Activated B cell treated with CpG ODN at 0.5 μM for 24 hours (primary cell): ENCODE measurements at regions not wholly inside any gene's neighbourhood (a gene's known extent, or its start where the extent isn't known, plus 50 kb on each side); places are given as distances from the start of the nearest gene placed in this dataset.

Source experiments
- ATAC-seq: fragments of 200-7000 bp; cut with Tn5 transposase; one replicate; pipeline ENCODE4 v1.10.0; 2021; ENCODE audit warnings: low read depth, mild to moderate bottlenecking, moderate library complexity
- CTCF ChIA-PET: fragments of 350-600 bp; sonication (Branson Sonifier 250); formaldehyde crosslinking; loops from one replicate; lab custom pipeline; 2021; ENCODE audit warnings: antibody characterized with exemption; lab: Charles Lee
- POLR2A ChIA-PET: fragments of 350-600 bp; sonication (Branson Sonifier 250); formaldehyde crosslinking; loops from one replicate; lab custom pipeline; 2021; ENCODE audit warnings: antibody characterized with exemption; lab: Charles Lee
- DNase-seq: peaks from one replicate; pipeline ENCODE4 v3.0.0; 2022
- H3K27ac Mint-ChIP-seq: one replicate; pipeline ENCODE4 v1.8.0; 2020; ENCODE audit warnings: mixed read lengths
- H3K27me3 Mint-ChIP-seq: one replicate; pipeline ENCODE4 v1.8.0; 2021; ENCODE audit warnings: mixed read lengths
- H3K36me3 Mint-ChIP-seq: one replicate; pipeline ENCODE4 v1.8.0; 2021; ENCODE audit warnings: low read depth, mixed read lengths
- H3K4me1 Mint-ChIP-seq: one replicate; pipeline ENCODE4 v1.8.0; 2021; ENCODE audit warnings: mixed read lengths
- H3K4me3 Mint-ChIP-seq: one replicate; pipeline ENCODE4 v1.8.0; 2020; ENCODE audit warnings: mild to moderate bottlenecking, mixed read lengths
- H3K9me3 Mint-ChIP-seq: one replicate; pipeline ENCODE4 v1.8.0; 2020; ENCODE audit warnings: mixed read lengths
- CTCF ChIP-seq: fragments of 200-600 bp; IDR thresholded peaks from one replicate; pipeline ENCODE4 v1.8.0; 2022; ENCODE audit warnings: antibody characterized with exemption, mild to moderate bottlenecking
- intact Hi-C: fragments of 100-400 bp; cut with micrococcal nuclease; formaldehyde crosslinking; loops from one replicate; pipeline ENCODE4 v1.15.1; 2024

DNA sequence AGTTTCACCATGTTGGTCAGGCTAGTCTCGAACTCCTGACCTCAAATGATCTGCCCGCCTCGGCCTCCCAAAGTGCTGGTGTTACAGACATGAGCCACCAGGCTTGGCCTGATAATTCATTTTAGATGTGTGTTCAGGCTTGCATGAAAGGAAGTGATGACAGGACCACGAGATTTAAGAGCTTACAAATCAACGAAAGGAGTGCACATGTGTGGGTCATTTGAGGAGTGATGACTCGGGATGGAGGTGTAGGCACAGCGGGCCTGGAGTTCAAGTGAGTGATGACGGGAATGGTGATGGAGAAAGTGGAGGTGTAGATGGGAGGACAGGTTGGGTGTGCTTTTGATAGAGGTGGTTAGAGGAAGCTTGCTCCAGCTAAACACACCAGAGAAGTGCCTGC is 742.4 kb downstream of the GALR1 start:
- peaks cover 5% of the 10 kb centered on the region for H3K9me3 Mint-ChIP-seq
- H3K4me1 Mint-ChIP-seq, result no peaks in the 10 kb centered on the region
- ChIA-PET POLR2A (no interaction called here), CTCF (no interaction called here)
- H3K27ac Mint-ChIP-seq, result no peak overlapping the region
- TF ChIP-seq CTCF, result no peak
- no peak for DNase-seq
- no peaks in the 10 kb centered on the region for H3K27me3 Mint-ChIP-seq
- no peak for ATAC-seq
- H3K36me3 Mint-ChIP-seq, result no peaks in the 10 kb centered on the region
- H3K4me3 Mint-ChIP-seq, result no peak overlapping the region
- intact Hi-C loops, result no loop called here

GRCh38 chr18:77993188-77993981 is 743.7 kb downstream of the GALR1 start:
- DNase-seq, result no peak
- H3K4me1 Mint-ChIP-seq, result no peaks in the 10 kb centered on the region
- intact Hi-C loops, result no loop called here
- no peak for ATAC-seq
- peaks cover 8% of the 10 kb centered on the region for H3K9me3 Mint-ChIP-seq
- H3K36me3 Mint-ChIP-seq, result no peaks in the 10 kb centered on the region
- no peak overlapping the region for H3K27ac Mint-ChIP-seq
- CTCF ChIA-PET, result no interaction called here
- H3K27me3 Mint-ChIP-seq, result no peaks in the 10 kb centered on the region
- POLR2A ChIA-PET, result no interaction called here
- no peak overlapping the region for H3K4me3 Mint-ChIP-seq
- TF ChIP-seq CTCF, result no peak

- H3K27me3 Mint-ChIP-seq, result no peaks in the 10 kb centered on the region
- H3K4me1 Mint-ChIP-seq, result no peaks in the 10 kb centered on the region
- no peak overlapping the region for H3K27ac Mint-ChIP-seq
- peaks cover 10% of the 10 kb centered on the region for H3K9me3 Mint-ChIP-seq
- no peak for DNase-seq
- intact Hi-C loops, result no loop called here
- ChIA-PET POLR2A (no interaction called here), CTCF (no interaction called here)
- ATAC-seq, result no peak
- no peaks in the 10 kb centered on the region for H3K36me3 Mint-ChIP-seq
- no peak overlapping the region for H3K4me3 Mint-ChIP-seq
- TF ChIP-seq CTCF, result no peak
Observed at GRCh38 chr18:77995593-77995992, 745.9 kb downstream of the GALR1 start.

DNA sequence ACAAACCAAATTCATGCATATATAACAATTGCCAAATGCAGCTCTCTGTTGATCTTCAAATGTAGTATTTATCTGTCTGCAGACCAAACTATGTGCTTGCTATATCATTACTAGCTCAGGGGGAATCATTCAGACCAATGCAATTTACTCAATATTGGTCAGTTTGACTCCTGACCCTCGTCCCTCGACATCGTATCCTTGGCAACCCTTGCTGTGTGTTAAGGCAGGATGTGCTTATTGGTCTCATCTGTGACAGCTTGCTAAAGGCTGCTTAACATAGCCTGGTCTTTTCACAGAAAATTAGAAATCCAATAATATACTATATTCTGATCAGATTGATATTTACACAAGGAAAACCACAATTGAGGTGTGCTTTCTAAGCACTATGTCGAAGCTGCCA is 747.1 kb downstream of the GALR1 start:
- ChIA-PET CTCF (no interaction called here), POLR2A (no interaction called here)
- TF ChIP-seq CTCF, result no peak
- no peak for DNase-seq
- intact Hi-C loops, result no loop called here
- Mint-ChIP-seq H3K36me3 (no peaks in the 10 kb centered on the region), H3K9me3 (peaks cover 14% of the 10 kb centered on the region), H3K27ac (no peak overlapping the region), H3K4me3 (no peak overlapping the region), H3K27me3 (no peaks in the 10 kb centered on the region), H3K4me1 (no peaks in the 10 kb centered on the region)
- ATAC-seq, result no peak

DNA sequence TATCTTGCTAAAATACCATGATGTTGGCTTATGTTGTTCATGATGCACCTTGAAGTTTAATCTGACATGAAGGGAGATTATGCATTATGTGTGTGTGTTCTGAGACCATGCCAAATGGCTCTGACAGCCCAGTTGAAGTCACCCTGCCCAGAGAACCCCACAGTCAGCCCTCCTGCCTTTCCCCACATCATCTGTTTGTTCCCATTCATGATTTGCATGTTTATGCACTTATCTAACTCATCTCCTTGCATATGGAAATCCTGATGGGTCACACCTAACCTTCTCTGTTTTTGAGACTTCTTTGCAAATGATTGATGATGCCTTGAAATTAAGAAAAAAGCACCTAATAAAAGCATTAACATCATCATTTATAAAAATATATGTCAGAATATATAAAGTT is 752.2 kb downstream of the GALR1 start:
- intact Hi-C loops, result no loop called here
- no peak for DNase-seq
- Mint-ChIP-seq H3K4me1 (no peaks in the 10 kb centered on the region), H3K27me3 (peaks cover 2% of the 10 kb centered on the region), H3K4me3 (no peak overlapping the region), H3K36me3 (no peaks in the 10 kb centered on the region), H3K27ac (no peak overlapping the region), H3K9me3 (peaks cover 11% of the 10 kb centered on the region)
- CTCF ChIA-PET, result no interaction called here
- ATAC-seq, result no peak
- POLR2A ChIA-PET, result no interaction called here
- no peak for TF ChIP-seq CTCF
